ENCODE measurements at regions not wholly inside any gene's neighbourhood (a gene's known extent, or its start where the extent isn't known, plus 50 kb on each side); places are given as distances from the start of the nearest gene placed in this dataset.
A peak's percentile ranks its signal among the peaks of the same experiment; 100 is the strongest.

DNA sequence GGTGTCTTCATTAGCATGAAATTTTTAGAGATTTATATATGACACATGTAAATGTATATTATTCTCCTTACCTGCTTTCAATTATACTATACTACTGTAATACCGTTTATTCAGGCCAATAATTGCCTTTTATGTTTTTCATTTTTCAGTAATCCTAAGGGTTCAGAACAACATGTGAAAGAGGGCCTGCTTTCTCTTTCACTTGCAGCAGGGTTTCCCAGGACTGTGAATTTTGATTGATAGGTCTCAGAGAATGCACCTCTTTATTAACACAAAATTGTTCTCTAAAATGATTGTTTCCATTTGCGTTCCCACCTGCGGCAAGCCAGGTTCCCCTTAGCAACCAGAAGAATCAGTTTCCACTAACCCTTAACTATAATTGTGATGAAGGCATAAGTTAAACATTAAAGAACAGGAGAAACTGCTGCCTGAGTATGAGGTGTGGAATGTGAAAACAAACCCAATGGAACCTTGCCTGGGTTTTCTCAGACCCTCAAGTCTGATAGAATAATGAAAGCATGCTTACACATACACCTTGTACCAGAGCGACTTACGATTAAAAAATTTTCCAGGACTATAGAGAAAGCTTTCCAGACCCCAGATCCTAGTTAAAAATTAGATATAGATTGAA is 1591.2 kb upstream of the LRRTM1 start:
- Histone ChIP-seq H3K4me1 (ENCODE audit: insufficient read depth) (peaks cover 7% of the 10 kb centered on the region), H3K27ac (peak overlapping the region; percentile 8), H4K20me1 (ENCODE audit: insufficient read depth, poor library complexity, severe bottlenecking) (no peaks in the 10 kb centered on the region), H3K4me2 (peak overlapping the region; percentile 30), H3K27me3 (no peaks in the 10 kb centered on the region), H2AFZ (peak overlapping the region; percentile 10), H3K4me3 (no peak overlapping the region), H3K9me3 (ENCODE audit: low read depth) (no peaks in the 10 kb centered on the region), H3K79me2 (no peaks in the 10 kb centered on the region), H3K9me2 (replicated peaks; ENCODE audit: insufficient read depth) (no peaks in the 10 kb centered on the region), H3K36me3 (replicated peaks; ENCODE audit: insufficient read depth, low read depth) (no peaks in the 10 kb centered on the region)
- DNase-seq (ENCODE audit: low spot score), result peak; percentile 6
- TF ChIP-seq, protein P1, sequence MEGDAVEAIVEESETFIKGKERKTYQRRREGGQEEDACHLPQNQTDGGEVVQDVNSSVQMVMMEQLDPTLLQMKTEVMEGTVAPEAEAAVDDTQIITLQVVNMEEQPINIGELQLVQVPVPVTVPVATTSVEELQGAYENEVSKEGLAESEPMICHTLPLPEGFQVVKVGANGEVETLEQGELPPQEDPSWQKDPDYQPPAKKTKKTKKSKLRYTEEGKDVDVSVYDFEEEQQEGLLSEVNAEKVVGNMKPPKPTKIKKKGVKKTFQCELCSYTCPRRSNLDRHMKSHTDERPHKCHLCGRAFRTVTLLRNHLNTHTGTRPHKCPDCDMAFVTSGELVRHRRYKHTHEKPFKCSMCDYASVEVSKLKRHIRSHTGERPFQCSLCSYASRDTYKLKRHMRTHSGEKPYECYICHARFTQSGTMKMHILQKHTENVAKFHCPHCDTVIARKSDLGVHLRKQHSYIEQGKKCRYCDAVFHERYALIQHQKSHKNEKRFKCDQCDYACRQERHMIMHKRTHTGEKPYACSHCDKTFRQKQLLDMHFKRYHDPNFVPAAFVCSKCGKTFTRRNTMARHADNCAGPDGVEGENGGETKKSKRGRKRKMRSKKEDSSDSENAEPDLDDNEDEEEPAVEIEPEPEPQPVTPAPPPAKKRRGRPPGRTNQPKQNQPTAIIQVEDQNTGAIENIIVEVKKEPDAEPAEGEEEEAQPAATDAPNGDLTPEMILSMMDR (IDR thresholded peaks at IDR 0.05; ENCODE audit: poor library complexity), result no peak
- no peak for TF ChIP-seq EZH2 (IDR thresholded peaks at IDR 0.05; ENCODE audit: borderline replicate concordance)
- no peak for TF ChIP-seq EZH2phosphoT487 (IDR thresholded peaks at IDR 0.05; ENCODE audit: low read depth, severe bottlenecking, unreplicated experiment)
- 70% methylated on average over 5 of the region's 5 CpGs for WGBS (ENCODE audit: low lambda C conversion rate, missing lambda C conversion rate)

DNA sequence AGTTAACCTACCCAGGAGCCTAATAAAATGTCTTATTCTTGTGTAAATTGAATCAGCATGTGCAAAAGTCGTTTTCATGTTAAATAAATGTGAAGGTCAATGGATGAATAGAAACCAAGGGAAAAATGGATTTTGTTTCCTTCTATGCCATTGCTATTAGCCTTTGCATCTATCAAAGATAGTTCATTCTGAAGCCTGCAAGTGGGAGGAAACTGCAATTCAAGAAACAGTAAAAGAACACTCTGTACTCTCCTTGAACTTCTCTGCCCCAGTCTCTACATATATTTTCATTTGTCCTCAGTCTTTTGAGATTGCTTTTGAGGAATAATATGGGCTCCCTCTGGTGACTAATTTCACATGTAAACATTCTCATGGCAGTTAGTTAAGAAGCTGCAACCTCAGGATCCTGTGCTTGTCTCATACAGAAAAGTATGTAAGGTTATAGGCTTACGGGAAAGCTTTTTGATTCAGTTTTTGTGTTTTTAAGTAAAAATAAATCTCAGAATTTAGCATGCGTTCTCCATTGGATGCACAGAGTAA is 1590.0 kb upstream of the LRRTM1 start:
- DNase-seq (ENCODE audit: low spot score), result peak; percentile 49

DNA sequence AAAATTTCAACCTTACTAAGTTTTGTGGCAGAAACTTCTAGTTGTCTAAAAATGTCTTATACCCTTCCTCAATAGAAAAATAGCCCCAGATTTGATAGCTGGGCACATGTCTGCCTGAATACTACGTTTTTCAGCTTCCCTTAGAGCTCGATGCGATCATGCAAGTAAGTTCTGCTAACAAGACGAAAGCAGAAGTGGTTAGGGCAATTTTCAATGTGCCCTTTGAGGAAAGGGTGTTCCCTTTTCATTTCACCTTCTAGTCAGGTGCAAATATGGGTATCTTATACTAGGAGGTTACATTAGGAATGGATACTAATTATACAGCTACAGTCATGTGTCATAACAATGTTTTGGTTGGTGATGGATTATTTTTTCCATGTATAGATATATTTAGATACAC is 1572.1 kb upstream of the LRRTM1 start:
- WGBS (ENCODE audit: low lambda C conversion rate, missing lambda C conversion rate), result 81% methylated on average over 4 of the region's 4 CpGs
- Histone ChIP-seq H2AFZ (no peak overlapping the region), H4K20me1 (ENCODE audit: insufficient read depth, poor library complexity, severe bottlenecking) (no peaks in the 10 kb centered on the region), H3K9me2 (replicated peaks; ENCODE audit: insufficient read depth) (no peaks in the 10 kb centered on the region), H3K27me3 (no peaks in the 10 kb centered on the region), H3K27ac (no peak overlapping the region), H3K36me3 (replicated peaks; ENCODE audit: insufficient read depth, low read depth) (no peaks in the 10 kb centered on the region), H3K4me1 (ENCODE audit: insufficient read depth) (no peaks in the 10 kb centered on the region), H3K79me2 (no peaks in the 10 kb centered on the region), H3K4me2 (no peak overlapping the region), H3K9me3 (ENCODE audit: low read depth) (no peaks in the 10 kb centered on the region), H3K4me3 (no peak overlapping the region)
- TF ChIP-seq EZH2phosphoT487 (IDR thresholded peaks at IDR 0.05; ENCODE audit: low read depth, severe bottlenecking, unreplicated experiment) (no peak), EZH2 (IDR thresholded peaks at IDR 0.05; ENCODE audit: borderline replicate concordance) (no peak)
- TF ChIP-seq, protein P1 (IDR thresholded peaks at IDR 0.05; ENCODE audit: poor library complexity), result no peak
- DNase-seq (ENCODE audit: low spot score), result no peak

More for the DNA sequence above, 1590.0 kb upstream of the LRRTM1 start:
- Histone ChIP-seq H3K4me1 (ENCODE audit: insufficient read depth) (peaks cover 7% of the 10 kb centered on the region), H3K4me3 (no peak overlapping the region), H3K79me2 (no peaks in the 10 kb centered on the region), H3K4me2 (no peak overlapping the region), H3K9me2 (replicated peaks; ENCODE audit: insufficient read depth) (no peaks in the 10 kb centered on the region), H4K20me1 (ENCODE audit: insufficient read depth, poor library complexity, severe bottlenecking) (no peaks in the 10 kb centered on the region), H2AFZ (peak overlapping the region; percentile 9), H3K27ac (no peak overlapping the region), H3K9me3 (ENCODE audit: low read depth) (no peaks in the 10 kb centered on the region), H3K36me3 (replicated peaks; ENCODE audit: insufficient read depth, low read depth) (no peaks in the 10 kb centered on the region), H3K27me3 (no peaks in the 10 kb centered on the region)
- 62% methylated on average over 3 of the region's 3 CpGs for WGBS (ENCODE audit: low lambda C conversion rate, missing lambda C conversion rate)
- TF ChIP-seq, protein P1 (IDR thresholded peaks at IDR 0.05; ENCODE audit: poor library complexity), result peak; percentile 31
- TF ChIP-seq EZH2 (IDR thresholded peaks at IDR 0.05; ENCODE audit: borderline replicate concordance), result no peak
